HG03439 (cell line): ENCODE measurements at regions not wholly inside any gene's neighbourhood (a gene's known extent, or its start where the extent isn't known, plus 50 kb on each side); places are given as distances from the start of the nearest gene placed in this dataset.
"Not testable (repeated sequence)": the region's sequence is repeated elsewhere in the genome, so short reads cannot be mapped to it uniquely, and the experiment has no call there.

ENCODE experiments used
- ATAC-seq: cut with Tn5 transposase; IDR thresholded peaks from one replicate; pipeline ENCODE4 v1.9.1; 2021; ENCODE audit warnings: mild to moderate bottlenecking, moderate library complexity; ENCODE audit not compliant: unreplicated experiment

- ATAC-seq: no peak
Measured at GRCh38 chr3:99586701-99587100, 51.7 kb upstream of the COL8A1 start.

- no peak for ATAC-seq
Measured at GRCh38 chr3:99579965-99580364, 58.4 kb upstream of the COL8A1 start.

GRCh38 chr3:99579246-99579645 is 59.1 kb upstream of the COL8A1 start:
- no peak for ATAC-seq

- no peak for ATAC-seq
Measured at GRCh38 chr3:99578339-99578970, 59.9 kb upstream of the COL8A1 start.

- no peak for ATAC-seq
Measured at GRCh38 chr3:99576904-99577559, 61.4 kb upstream of the COL8A1 start.

- ATAC-seq: no peak
Measured at GRCh38 chr3:99575683-99576082, 62.7 kb upstream of the COL8A1 start.

- ATAC-seq: no peak
Measured at GRCh38 chr3:99570061-99570460, 68.3 kb upstream of the COL8A1 start.

GRCh38 chr3:99568663-99569335 is 69.6 kb upstream of the COL8A1 start:
- no peak for ATAC-seq

- no peak for ATAC-seq
Measured at GRCh38 chr3:99565331-99565730, 73.1 kb upstream of the COL8A1 start.

GRCh38 chr3:99562990-99563607 is 75.3 kb upstream of the COL8A1 start:
- ATAC-seq: no peak

- no peak for ATAC-seq
Measured at GRCh38 chr3:99562138-99562537, 76.3 kb upstream of the COL8A1 start.

- no peak for ATAC-seq
Measured at GRCh38 chr3:99561056-99561455, 77.3 kb upstream of the COL8A1 start.

GRCh38 chr3:99559196-99559595 is 79.2 kb upstream of the COL8A1 start:
- ATAC-seq: no peak

GRCh38 chr3:99555885-99556284 is 82.5 kb upstream of the COL8A1 start:
- not testable (repeated sequence) for ATAC-seq

- no peak for ATAC-seq
Measured at GRCh38 chr3:99551520-99551919, 86.9 kb upstream of the COL8A1 start.

GRCh38 chr3:99549957-99550603 is 88.3 kb upstream of the COL8A1 start:
- ATAC-seq: no peak

- ATAC-seq: no peak
Measured at GRCh38 chr3:99549220-99549619, 89.2 kb upstream of the COL8A1 start.

- no peak for ATAC-seq
Measured at GRCh38 chr3:99548674-99549073, 89.7 kb upstream of the COL8A1 start.

GRCh38 chr3:99545941-99546580 is 92.3 kb upstream of the COL8A1 start:
- no peak for ATAC-seq

- no peak for ATAC-seq
Measured at GRCh38 chr3:99544786-99545281, 93.6 kb upstream of the COL8A1 start.

- ATAC-seq: no peak
Measured at GRCh38 chr3:99543796-99544195, 94.6 kb upstream of the COL8A1 start.
